HepG2 (cell line): ENCODE measurements at regions not wholly inside any gene's neighbourhood (a gene's known extent, or its start where the extent isn't known, plus 50 kb on each side); places are given as distances from the start of the nearest gene placed in this dataset.

Experiments
- HNF4G ChIP-seq, 2 experiments: sonication (generic) in 1 of 2; formaldehyde crosslinking in 1 of 2; IDR thresholded peaks; 2 replicates each; pipeline versions ENCODE4 v1.4.0 to v1.6.1; 2011 to 2020; ENCODE audit warnings: borderline replicate concordance in 2 of 2, low read depth in 2 of 2, mild to moderate bottlenecking in 2 of 2, low read length in 1 of 2, missing genetic modification reagents in 1 of 2, moderate library complexity in 1 of 2
- RBM39 ChIP-seq: fragments of 200-400 bp; formaldehyde crosslinking; IDR thresholded peaks from one replicate; pipeline ENCODE4 v1.6.1; 2018; ENCODE audit warnings: antibody characterized with exemption, mild to moderate bottlenecking, low read depth, low read length; ENCODE audit not compliant: poor library complexity, severe bottlenecking
- ZFX ChIP-seq: sonication (generic); formaldehyde crosslinking; IDR thresholded peaks from 2 replicates; pipeline ENCODE4 v1.4.0; 2020; ENCODE audit warnings: mild to moderate bottlenecking, low read depth, missing genetic modification reagents, moderate library complexity

- TF ChIP-seq ZFX (CRISPR knock-in tag), result no peak
- TF ChIP-seq RBM39, result no peak
- TF ChIP-seq HNF4G (IDR thresholded peaks at IDR 0.05; ENCODE audit: borderline replicate concordance, low read depth, low read length), result no peak
- no peak for TF ChIP-seq HNF4G (CRISPR knock-in tag; IDR thresholded peaks at IDR 0.05; ENCODE audit: borderline replicate concordance, low read depth)
These were observed 55.3 kb upstream of the DDR1 start for GRCh38 chr6:30829033-30829432.
